CD4-positive, alpha-beta T cell (primary cell): ENCODE measurements at regions not wholly inside any gene's neighbourhood (a gene's known extent, or its start where the extent isn't known, plus 50 kb on each side); places are given as distances from the start of the nearest gene placed in this dataset.

ENCODE experiments used
- ATAC-seq: fragments of 200-7000 bp; cut with Tn5 transposase; one replicate; pipeline ENCODE4 v1.10.0; 2022; ENCODE audit warnings: mild to moderate bottlenecking; ENCODE audit not compliant: poor library complexity
- CTCF ChIA-PET: fragments of 350-600 bp; sonication (Branson Sonifier 250); formaldehyde crosslinking; loops from one replicate; lab custom pipeline; 2021; ENCODE audit warnings: antibody characterized with exemption, inconsistent platforms; lab: Charles Lee
- POLR2A ChIA-PET: fragments of 350-600 bp; sonication (Branson Sonifier 250); formaldehyde crosslinking; loops from one replicate; lab custom pipeline; 2021; ENCODE audit warnings: antibody characterized with exemption, inconsistent platforms; lab: Charles Lee
- DNase-seq, 14 experiments: peaks; one replicate each; pipeline ENCODE4 v3.0.0-alpha.2; 2013 to 2020; ENCODE audit warnings: mixed read lengths in 2 of 14
- H3K27ac ChIP-seq, 2 donors: one replicate each; pipeline versions ENCODE4 v1.5.1 to v1.7.0; 2013; ENCODE audit warnings: low read length in 2 of 2, low read depth in 1 of 2, mild to moderate bottlenecking in 1 of 2
- H3K27me3 ChIP-seq, 2 experiments: 1 replicate in 1 of 2; 2 replicates in 1 of 2; pipeline versions ENCODE4 v1.6.1 to v1.7.0; 2013; ENCODE audit warnings: low read length in 2 of 2, control low read depth in 1 of 2, mild to moderate bottlenecking in 1 of 2, moderate library complexity in 1 of 2; ENCODE audit not compliant: insufficient read depth in 2 of 2, control insufficient read depth in 1 of 2
- H3K36me3 ChIP-seq: one replicate; pipeline ENCODE4 v1.6.1; 2013; ENCODE audit warnings: low read length, control low read depth; ENCODE audit not compliant: insufficient read depth
- H3K4me1 ChIP-seq: one replicate; pipeline ENCODE4 v1.6.1; 2013; ENCODE audit warnings: low read length, control low read depth; ENCODE audit not compliant: insufficient read depth
- H3K4me3 ChIP-seq: one replicate; pipeline ENCODE4 v1.5.1; 2013; ENCODE audit warnings: mild to moderate bottlenecking, low read length, moderate library complexity
- H3K9me3 ChIP-seq, 2 experiments: 1 replicate in 1 of 2; 2 replicates in 1 of 2; pipeline versions ENCODE4 v1.6.1 to v1.7.0; 2013; ENCODE audit warnings: low read length in 2 of 2, mild to moderate bottlenecking in 2 of 2, control low read depth in 1 of 2, moderate library complexity in 1 of 2; ENCODE audit not compliant: control insufficient read depth in 1 of 2, insufficient read depth in 1 of 2
- H3K27ac Mint-ChIP-seq: one replicate; pipeline ENCODE4 v1.8.0; 2020; ENCODE audit warnings: mixed read lengths
- H3K27me3 Mint-ChIP-seq: one replicate; pipeline ENCODE4 v1.8.0; 2021; ENCODE audit warnings: mixed read lengths
- H3K36me3 Mint-ChIP-seq: one replicate; pipeline ENCODE4 v1.8.0; 2021; ENCODE audit warnings: low read depth, mixed read lengths
- H3K4me1 Mint-ChIP-seq: one replicate; pipeline ENCODE4 v1.8.0; 2021; ENCODE audit warnings: low read depth, mixed read lengths
- H3K4me3 Mint-ChIP-seq: one replicate; pipeline ENCODE4 v1.8.0; 2020; ENCODE audit warnings: mild to moderate bottlenecking, mixed read lengths
- H3K9me3 Mint-ChIP-seq: one replicate; pipeline ENCODE4 v1.8.0; 2020; ENCODE audit warnings: mixed read lengths
- CTCF ChIP-seq: fragments of 200-600 bp; IDR thresholded peaks from one replicate; pipeline ENCODE4 v1.8.0; 2022; ENCODE audit warnings: antibody characterized with exemption, mild to moderate bottlenecking
- intact Hi-C, 2 experiments: fragments of 100-400 bp; cut with DNase I in 1 of 2; cut with micrococcal nuclease in 1 of 2; formaldehyde crosslinking; loops; one replicate each; pipeline versions ENCODE4 v1.15.1 to v1.9.0; 2023 to 2025; cut with DNase I, micrococcal nuclease

- intact Hi-C loops: no loop called here
- TF ChIP-seq CTCF: no peak
- DNase-seq (no peak), ATAC-seq (no peak)
- CTCF ChIA-PET: no interaction called here
- H3K4me3 Mint-ChIP-seq: no peak overlapping the region
- H3K4me1 Mint-ChIP-seq: no peaks in the 10 kb centered on the region
- no peaks in the 10 kb centered on the region for H3K9me3 ChIP-seq
- no peaks in the 10 kb centered on the region for H3K4me1 ChIP-seq
- no peak overlapping the region for H3K4me3 ChIP-seq
- no peak overlapping the region for H3K27ac Mint-ChIP-seq
- no peaks in the 10 kb centered on the region for H3K36me3 Mint-ChIP-seq
- POLR2A ChIA-PET: no interaction called here
- no peak overlapping the region for H3K27ac ChIP-seq
- H3K27me3 ChIP-seq: peaks cover 0 to 2% of the 10 kb centered on the region in 2 experiments
- peaks cover 3% of the 10 kb centered on the region for H3K9me3 Mint-ChIP-seq
- H3K27me3 Mint-ChIP-seq: peaks cover 23% of the 10 kb centered on the region
- H3K36me3 ChIP-seq: no peaks in the 10 kb centered on the region
Measured at GRCh38 chr5:111572561-111572960, 60.2 kb upstream of the STARD4 start.

GRCh38 chr5:111563031-111563822 is 50.9 kb upstream of the STARD4 start:
- Mint-ChIP-seq H3K36me3 (no peaks in the 10 kb centered on the region), H3K27ac (no peak overlapping the region), H3K27me3 (peaks cover 10% of the 10 kb centered on the region), H3K9me3 (peaks cover 7% of the 10 kb centered on the region), H3K4me1 (no peaks in the 10 kb centered on the region), H3K4me3 (no peak overlapping the region)
- ATAC-seq: no peak
- ChIA-PET POLR2A (no interaction called here), CTCF (interaction anchor here (0.9 kb wide), 1 partner anchor 13 kb away, joined by 4 read pairs; no protein-coding TSS in a partner anchor)
- H3K27me3 ChIP-seq: no peaks in the 10 kb centered on the region
- no peaks in the 10 kb centered on the region for H3K36me3 ChIP-seq
- no peak for TF ChIP-seq CTCF
- no peak overlapping the region for H3K27ac ChIP-seq
- no peak overlapping the region for H3K4me3 ChIP-seq
- H3K4me1 ChIP-seq: no peaks in the 10 kb centered on the region
- no peak for DNase-seq
- H3K9me3 ChIP-seq: no peaks in the 10 kb centered on the region
- intact Hi-C loops: no loop called here

- intact Hi-C loops: no loop called here
Measured at GRCh38 chr5:111562561-111562960, 50.2 kb upstream of the STARD4 start.

More at GRCh38 chr5:111562561-111562960, 50.2 kb upstream of the STARD4 start:
- no peaks in the 10 kb centered on the region for H3K4me1 ChIP-seq
- DNase-seq (no peak), ATAC-seq (no peak)
- ChIA-PET CTCF (interaction anchor here (0.9 kb wide), 1 partner anchor 12 kb away, joined by 4 read pairs; no protein-coding TSS in a partner anchor), POLR2A (no interaction called here)
- H3K27me3 ChIP-seq: no peaks in the 10 kb centered on the region
- Mint-ChIP-seq H3K9me3 (peaks cover 7% of the 10 kb centered on the region), H3K27me3 (peaks cover 10% of the 10 kb centered on the region), H3K27ac (no peak overlapping the region), H3K4me3 (no peak overlapping the region), H3K36me3 (no peaks in the 10 kb centered on the region), H3K4me1 (no peaks in the 10 kb centered on the region)
- TF ChIP-seq CTCF: no peak
- H3K9me3 ChIP-seq: no peaks in the 10 kb centered on the region
- H3K36me3 ChIP-seq: no peaks in the 10 kb centered on the region
- no peak overlapping the region for H3K27ac ChIP-seq
- H3K4me3 ChIP-seq: no peak overlapping the region
